H1 (cell line): ENCODE measurements at regions not wholly inside any gene's neighbourhood (a gene's known extent, or its start where the extent isn't known, plus 50 kb on each side); places are given as distances from the start of the nearest gene placed in this dataset.
"Not testable (repeated sequence)": the region's sequence is repeated elsewhere in the genome, so short reads cannot be mapped to it uniquely, and the experiment has no call there.

ENCODE experiments used
- CTCF ChIA-PET: fragments of 300-600 bp; sonication (Branson Sonifier 250); formaldehyde crosslinking; loops from one replicate; lab custom pipeline; 2021; ENCODE audit not compliant: partially characterized antibody; lab: Charles Lee
- POLR2A ChIA-PET: fragments of 300-600 bp; sonication (Branson Sonifier 250); formaldehyde crosslinking; loops from one replicate; lab custom pipeline; 2021; ENCODE audit warnings: inconsistent platforms; ENCODE audit not compliant: partially characterized antibody; lab: Charles Lee
- DNase-seq, 2 experiments: peaks; one replicate each; pipeline versions ENCODE4 v3.0.0 to v3.0.0-alpha.2; 2010 to 2022; ENCODE audit warnings: low spot score in 2 of 2, low read depth in 1 of 2, mixed read lengths in 1 of 2
- FAIRE-seq: peaks from 2 replicates; lab custom pipeline; 2011; peaks lifted over from hg19 to GRCh38; lab: Jason Lieb, UNC
- H2AFZ ChIP-seq: 2 replicates; pipeline ENCODE4 v1.8.1; 2012; ENCODE audit warnings: low read length, inconsistent platforms
- H2AK5ac ChIP-seq: 2 replicates; pipeline ENCODE4 v1.6.1; 2013; ENCODE audit warnings: low read depth, low read length
- H2BK120ac ChIP-seq: replicated peaks from 2 replicates; pipeline ENCODE3; 2013; ENCODE audit warnings: low read depth, low read length, inconsistent platforms
- H2BK12ac ChIP-seq: 2 replicates; pipeline ENCODE4 v1.6.1; 2013; ENCODE audit warnings: low read depth, low read length
- H2BK15ac ChIP-seq: 2 replicates; pipeline ENCODE4 v1.6.1; 2013; ENCODE audit warnings: low read length
- H2BK20ac ChIP-seq: 2 replicates; pipeline ENCODE4 v1.6.1; 2013; ENCODE audit warnings: low read length
- H2BK5ac ChIP-seq: 2 replicates; pipeline ENCODE4 v1.6.1; 2013; ENCODE audit warnings: low read depth, low read length
- H3K14ac ChIP-seq: 2 replicates; pipeline ENCODE4 v1.6.1; 2013; ENCODE audit warnings: inconsistent platforms; ENCODE audit not compliant: insufficient read length
- H3K18ac ChIP-seq: 2 replicates; pipeline ENCODE4 v1.6.1; 2013; ENCODE audit warnings: low read length; ENCODE audit errors: extremely low read depth
- H3K23ac ChIP-seq: 2 replicates; pipeline ENCODE4 v1.6.1; 2013; ENCODE audit warnings: inconsistent platforms; ENCODE audit not compliant: insufficient read length
- H3K23me2 ChIP-seq: 2 replicates; pipeline ENCODE4 v1.6.1; 2013; ENCODE audit warnings: low read depth, low read length
- H3K27ac ChIP-seq: 2 replicates; pipeline ENCODE4 v1.6.1; 2011; ENCODE audit warnings: low read depth, low read length, inconsistent platforms
- H3K27me3 ChIP-seq, 4 experiments: replicated peaks in 1 of 4; 1 replicate in 1 of 4; 2 replicates in 3 of 4; pipeline versions ENCODE4 v1.6.1 to v1.8.1; 2011 to 2013; ENCODE audit warnings: low read length in 3 of 4, mild to moderate bottlenecking in 3 of 4, inconsistent platforms in 2 of 4, mixed read lengths in 2 of 4, moderate library complexity in 1 of 4; ENCODE audit not compliant: control insufficient read depth in 3 of 4, insufficient read depth in 3 of 4; ENCODE audit errors: extremely low read depth in 1 of 4
- H3K36me3 ChIP-seq, 4 experiments: 2 replicates each; pipeline versions ENCODE4 v1.6.1 to v1.8.1; 2011 to 2013; ENCODE audit warnings: mild to moderate bottlenecking in 4 of 4, low read length in 3 of 4, moderate library complexity in 2 of 4, control low read depth in 1 of 4, inconsistent platforms in 1 of 4; ENCODE audit not compliant: insufficient read depth in 4 of 4, control insufficient read depth in 2 of 4
- H3K4ac ChIP-seq: replicated peaks from 2 replicates; pipeline ENCODE3; 2013; ENCODE audit warnings: low read length, low read depth, mixed read lengths, inconsistent platforms; ENCODE audit not compliant: insufficient read length
- H3K4me1 ChIP-seq, 4 experiments: replicated peaks in 1 of 4; 1 replicate in 1 of 4; 2 replicates in 3 of 4; pipeline versions ENCODE4 v1.6.1 to v1.8.1; 2011 to 2013; ENCODE audit warnings: low read length in 3 of 4, inconsistent platforms in 2 of 4, mixed read lengths in 1 of 4; ENCODE audit not compliant: insufficient read depth in 4 of 4, control insufficient read depth in 3 of 4
- H3K4me2 ChIP-seq, 2 experiments: 2 replicates each; pipeline versions ENCODE4 v1.6.1 to v1.8.1; 2011 to 2013; ENCODE audit warnings: low read depth in 2 of 2, low read length in 2 of 2, control low read depth in 1 of 2, inconsistent platforms in 1 of 2, mild to moderate bottlenecking in 1 of 2; ENCODE audit not compliant: insufficient read depth in 1 of 2
- H3K4me3 ChIP-seq, 4 experiments: fragments of 200-600, 300-600 bp in 1 of 4; sonication (generic), shearing (Covaris generic), sonication (Bioruptor Twin) in 1 of 4; 2 replicates each; pipeline versions ENCODE4 v1.5.1 to v1.8.1; 2011 to 2016; ENCODE audit warnings: low read length in 4 of 4, low read depth in 3 of 4, control low read depth in 2 of 4, inconsistent platforms in 2 of 4, mild to moderate bottlenecking in 2 of 4, mixed read lengths in 1 of 4, moderate library complexity in 1 of 4; ENCODE audit not compliant: insufficient read depth in 2 of 4; ENCODE audit errors: extremely low read depth in 1 of 4
- H3K56ac ChIP-seq: replicated peaks from 2 replicates; pipeline ENCODE3; 2013; ENCODE audit warnings: low read depth, mild to moderate bottlenecking, mixed read lengths, low read length, inconsistent platforms; ENCODE audit not compliant: insufficient read length
- H3K79me1 ChIP-seq: 2 replicates; pipeline ENCODE4 v1.6.1; 2013; ENCODE audit warnings: low read depth, low read length, control low read depth
- H3K79me2 ChIP-seq, 2 experiments: 2 replicates each; pipeline versions ENCODE4 v1.6.1 to v1.8.1; 2012 to 2013; ENCODE audit warnings: low read length in 2 of 2, mild to moderate bottlenecking in 2 of 2, inconsistent platforms in 1 of 2; ENCODE audit not compliant: insufficient read depth in 2 of 2, control insufficient read depth in 1 of 2
- H3K9ac ChIP-seq, 4 experiments: replicated peaks in 1 of 4; 1 replicate in 1 of 4; 2 replicates in 3 of 4; pipeline versions ENCODE4 v1.6.1 to v1.8.1; 2011 to 2013; ENCODE audit warnings: low read depth in 3 of 4, low read length in 3 of 4, control low read depth in 2 of 4, mild to moderate bottlenecking in 2 of 4, moderate library complexity in 2 of 4, inconsistent platforms in 1 of 4; ENCODE audit errors: extremely low read depth in 1 of 4
- H3K9me3 ChIP-seq, 2 experiments: 2 replicates each; pipeline versions ENCODE4 v1.6.1 to v1.8.1; 2012 to 2013; ENCODE audit warnings: mild to moderate bottlenecking in 2 of 2, moderate library complexity in 2 of 2, control low read depth in 1 of 2, inconsistent platforms in 1 of 2, low read depth in 1 of 2, low read length in 1 of 2, mixed read lengths in 1 of 2; ENCODE audit not compliant: insufficient read depth in 2 of 2
- H4K20me1 ChIP-seq, 2 experiments: replicated peaks in 1 of 2; 2 replicates each; pipeline versions ENCODE3 to v1.8.1; 2011 to 2013; ENCODE audit warnings: inconsistent platforms in 2 of 2, low read length in 2 of 2, mild to moderate bottlenecking in 1 of 2; ENCODE audit not compliant: insufficient read depth in 2 of 2, control insufficient read depth in 1 of 2
- H4K5ac ChIP-seq: 2 replicates; pipeline ENCODE4 v1.6.1; 2013; ENCODE audit warnings: low read length, low read depth, mixed read lengths, inconsistent platforms; ENCODE audit not compliant: insufficient read length
- H4K8ac ChIP-seq: 2 replicates; pipeline ENCODE4 v1.8.0; 2013; ENCODE audit warnings: mild to moderate bottlenecking, moderate library complexity, low read length, inconsistent platforms; ENCODE audit not compliant: insufficient read depth; ENCODE audit errors: extremely low read depth
- H4K91ac ChIP-seq: replicated peaks from 2 replicates; pipeline ENCODE3; 2013; ENCODE audit warnings: low read length, mixed read lengths, inconsistent platforms; ENCODE audit not compliant: insufficient read length
- WGBS, 2 experiments: shearing (Covaris generic) in 1 of 2; methylation state at CpG; one replicate each; pipeline versions ENCODE4 v1.1.6 to v1.1.7; 2013 to 2015; ENCODE audit warnings: low lambda C conversion rate in 2 of 2, mixed read lengths in 2 of 2, inconsistent platforms in 1 of 2, low coverage in 1 of 2, missing lambda C conversion rate in 1 of 2; ENCODE audit not compliant: insufficient replicate concordance in 2 of 2, insufficient coverage in 1 of 2, insufficient read length in 1 of 2; ENCODE audit errors: extremely low coverage in 1 of 2, missing lambda C conversion rate in 1 of 2; 5-methylcytosine and 5-hydroxymethylcytosine counted together

DNA sequence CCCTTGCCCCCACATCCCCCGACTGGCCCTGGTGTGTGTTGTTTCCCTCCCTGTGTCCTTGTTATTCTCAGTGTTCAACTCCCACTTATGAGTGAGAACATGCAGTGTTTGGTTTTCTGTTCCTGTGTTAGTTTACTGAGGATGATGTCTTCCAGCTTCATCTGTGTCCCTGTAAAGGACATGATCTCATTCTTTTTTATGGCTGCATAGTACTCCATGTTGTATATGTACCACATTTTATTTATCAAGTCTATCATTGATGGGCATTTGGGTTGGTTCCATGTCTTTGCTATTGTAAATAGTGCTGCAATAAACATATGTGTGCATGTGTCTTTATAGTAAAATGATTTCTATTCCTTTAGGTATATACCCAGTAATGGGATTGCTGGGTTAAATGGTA is 147.2 kb downstream of the CYB561 start:
- not testable (repeated sequence) for H4K91ac ChIP-seq, H3K9ac ChIP-seq

More for the DNA sequence above, 147.2 kb downstream of the CYB561 start:
- H2AK5ac ChIP-seq, H4K8ac ChIP-seq, H3K79me2 ChIP-seq, H2BK12ac ChIP-seq, H2AFZ ChIP-seq, H3K4me3 ChIP-seq, H4K5ac ChIP-seq, H3K79me1 ChIP-seq, H3K23ac ChIP-seq, H3K27me3 ChIP-seq, H3K56ac ChIP-seq, FAIRE-seq, H2BK15ac ChIP-seq, H3K23me2 ChIP-seq, H3K4me2 ChIP-seq, H2BK120ac ChIP-seq, H3K27ac ChIP-seq, H3K9me3 ChIP-seq, H3K14ac ChIP-seq, H2BK20ac ChIP-seq, H4K20me1 ChIP-seq, POLR2A ChIA-PET, CTCF ChIA-PET, H3K4me1 ChIP-seq, H2BK5ac ChIP-seq, H3K4ac ChIP-seq, DNase-seq, H3K36me3 ChIP-seq, H3K18ac ChIP-seq: not testable (repeated sequence)
- WGBS, 2 experiments = 100% methylated on average over 1 of the region's 1 CpG; no CpG with 5 or more reads in 1 of the 2 experiments
